B cell (primary cell): ENCODE measurements at regions not wholly inside any gene's neighbourhood (a gene's known extent, or its start where the extent isn't known, plus 50 kb on each side); places are given as distances from the start of the nearest gene placed in this dataset. TPM values are rescaled to one million over a fixed set of nuclear protein-coding genes. Genes with fewer than 3 reads are reported as not detected.

Source experiments
- small RNA-seq: library from RNA; depleted of rRNA; stranded (forward); fragments of <200 nt; gene quantifications from one replicate; pipeline ENCODE3, GENCODE V24; 2012; ENCODE audit warnings: low replicate concordance, low read depth; ENCODE audit not compliant: insufficient read length

Small RNA genes in the stretch of these regions (small RNA-seq; reads per million reads assigned to genes)
- not detected for gene AC082651.2
- not detected for gene RNU4-73P
